CD4-positive, alpha-beta T cell treated with Interleukin-6 for 4 hours (primary cell): ENCODE measurements at regions not wholly inside any gene's neighbourhood (a gene's known extent, or its start where the extent isn't known, plus 50 kb on each side); places are given as distances from the start of the nearest gene placed in this dataset.
"Not testable (repeated sequence)": the region's sequence is repeated elsewhere in the genome, so short reads cannot be mapped to it uniquely, and the experiment has no call there.

Experiments used
- DNase-seq: peaks from one replicate; pipeline ENCODE4 v3.0.0-alpha.2; 2020; ENCODE audit warnings: mixed read lengths

DNA sequence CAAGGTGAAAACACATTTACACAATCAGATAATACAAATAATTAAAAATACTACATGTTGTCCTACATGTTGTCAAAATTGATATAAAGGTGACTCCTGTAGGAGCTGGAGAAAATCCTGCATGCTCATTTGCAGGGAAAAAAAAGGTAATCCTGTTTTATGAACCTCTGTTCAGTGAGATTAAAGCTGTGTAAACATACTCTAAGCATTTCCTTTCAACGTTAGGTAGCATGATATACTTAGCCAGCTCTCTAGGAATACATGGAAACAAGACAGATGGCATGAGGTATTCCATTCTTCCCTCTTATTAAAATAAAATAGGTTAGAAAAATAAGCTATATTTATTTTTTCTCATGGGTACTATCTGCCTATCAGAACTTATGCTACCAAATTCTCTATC lies 635.7 kb upstream of the FLRT2 start:
- no peak for DNase-seq

DNA sequence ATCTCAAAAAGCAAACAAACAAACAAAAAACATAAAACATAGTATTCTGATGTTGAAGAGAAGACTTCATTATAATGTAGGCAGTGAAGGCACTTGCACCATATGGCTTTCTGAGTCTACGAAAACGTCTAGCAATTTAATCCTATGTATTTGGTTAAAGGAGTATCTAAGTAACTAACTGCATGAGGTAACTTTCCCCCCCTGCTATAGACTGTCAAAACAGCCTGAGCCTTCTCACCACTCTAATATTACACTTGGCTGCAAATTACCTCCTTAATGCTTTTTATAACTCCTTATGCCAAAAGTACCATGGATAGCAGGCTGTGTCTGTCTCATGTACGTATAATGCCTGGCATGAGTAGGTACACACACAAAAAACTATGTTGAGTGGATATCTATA lies 607.6 kb upstream of the FLRT2 start:
- no peak for DNase-seq

DNA sequence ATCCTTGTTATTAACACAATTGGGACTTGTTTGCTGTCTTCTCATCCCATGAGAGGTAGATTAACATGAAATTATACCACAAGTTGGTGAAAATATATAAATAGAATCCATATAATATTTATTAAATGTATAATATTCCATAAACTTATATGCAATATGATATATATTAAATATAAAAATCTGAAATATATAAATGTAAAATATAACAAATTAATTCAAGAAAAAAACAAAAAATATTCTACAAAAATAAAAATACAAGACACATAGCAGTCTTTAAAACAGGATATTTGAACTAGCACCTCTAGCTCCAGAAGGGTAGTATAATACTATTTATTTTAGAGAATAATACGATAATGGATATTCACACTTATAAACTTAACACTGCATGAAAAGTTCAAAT lies 603.3 kb upstream of the FLRT2 start:
- no peak for DNase-seq

DNA sequence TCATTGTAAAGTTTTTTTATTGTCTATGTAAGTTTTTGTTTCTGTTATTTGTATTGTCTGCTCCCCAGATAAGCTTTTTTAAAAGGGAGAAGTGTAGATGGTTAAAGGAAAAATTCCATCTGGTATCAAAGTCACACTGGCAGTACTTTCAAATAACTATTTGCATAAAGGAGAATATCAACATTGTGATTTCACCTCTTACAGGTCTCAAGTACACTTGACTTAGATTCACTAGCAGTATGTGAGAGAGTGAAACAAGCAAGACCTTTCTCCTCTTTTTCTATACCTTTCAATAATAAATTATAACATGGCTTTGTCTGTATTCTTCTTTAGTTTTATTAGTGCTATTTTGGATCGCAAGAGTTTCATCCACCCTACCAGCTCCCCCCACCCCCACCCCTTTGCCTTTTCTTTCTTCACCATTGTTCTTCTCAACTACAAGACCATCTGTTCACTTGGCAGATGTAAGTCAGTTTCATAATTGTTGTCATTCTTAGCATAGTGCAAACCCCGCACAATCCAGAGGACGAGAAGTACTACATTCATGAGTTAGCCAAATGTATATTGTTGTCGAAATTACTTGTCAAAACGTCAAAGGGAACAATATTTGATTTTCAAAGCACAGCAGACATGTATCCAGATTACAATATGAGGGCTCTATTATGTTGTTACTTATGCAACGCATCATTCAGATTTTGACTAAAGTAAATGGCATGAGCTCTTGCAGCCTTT lies 602.7 kb upstream of the FLRT2 start:
- no peak for DNase-seq

DNA sequence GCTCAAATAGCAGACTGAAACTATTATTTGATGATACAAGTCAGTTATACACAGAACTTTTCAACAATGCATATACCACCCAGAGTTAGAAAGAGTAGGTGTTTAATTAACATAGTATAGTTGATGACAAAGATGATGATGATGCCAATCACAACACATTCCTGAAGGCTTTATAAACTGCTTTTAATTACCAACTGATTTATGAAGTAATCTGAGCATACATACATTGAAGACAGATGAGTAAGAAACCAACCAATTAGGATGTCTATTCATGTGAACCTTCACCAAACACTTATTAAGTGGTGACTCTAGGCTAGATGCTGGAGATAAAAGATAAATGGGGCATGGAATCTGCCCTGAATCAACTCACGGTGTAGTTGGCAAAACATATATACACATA lies 600.9 kb upstream of the FLRT2 start:
- no peak for DNase-seq

DNA sequence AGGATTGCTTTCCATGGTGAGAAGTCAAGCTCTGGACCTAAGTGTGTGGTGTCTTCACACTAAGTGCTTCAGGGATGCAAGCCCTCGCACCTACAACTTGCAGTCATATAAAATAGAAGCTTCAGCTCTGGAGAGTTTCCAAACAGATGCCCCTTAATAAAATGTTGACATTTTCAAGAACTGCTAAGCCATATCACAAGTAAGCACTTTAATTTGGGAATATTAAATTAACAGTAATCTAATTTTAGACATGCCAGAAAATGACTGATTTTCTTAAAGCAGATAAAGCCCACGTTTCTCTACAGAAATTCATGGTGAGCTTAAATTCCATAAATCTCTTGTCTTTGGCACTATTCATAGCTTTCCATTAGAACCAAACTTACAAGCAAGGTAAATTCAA lies 600.1 kb upstream of the FLRT2 start:
- no peak for DNase-seq

DNA sequence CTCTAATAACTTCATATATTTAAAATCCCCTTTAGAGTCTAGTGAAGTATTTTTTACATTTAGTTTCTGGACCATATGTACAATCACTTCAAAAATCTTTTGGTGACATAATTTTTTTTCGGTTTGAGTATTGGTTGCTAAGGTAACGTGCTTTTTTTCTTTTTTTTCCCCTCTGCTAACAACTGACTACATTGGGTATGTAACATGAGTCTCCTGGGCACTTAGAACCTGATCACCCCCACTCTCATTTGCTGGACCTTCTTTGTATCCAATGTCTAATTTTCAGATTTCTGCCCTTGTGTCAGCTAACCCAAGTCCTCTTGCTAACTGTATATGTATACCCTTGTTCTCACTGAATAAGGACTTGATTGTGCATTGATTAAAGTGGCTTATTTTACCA lies 592.9 kb upstream of the FLRT2 start:
- DNase-seq: no peak

DNA sequence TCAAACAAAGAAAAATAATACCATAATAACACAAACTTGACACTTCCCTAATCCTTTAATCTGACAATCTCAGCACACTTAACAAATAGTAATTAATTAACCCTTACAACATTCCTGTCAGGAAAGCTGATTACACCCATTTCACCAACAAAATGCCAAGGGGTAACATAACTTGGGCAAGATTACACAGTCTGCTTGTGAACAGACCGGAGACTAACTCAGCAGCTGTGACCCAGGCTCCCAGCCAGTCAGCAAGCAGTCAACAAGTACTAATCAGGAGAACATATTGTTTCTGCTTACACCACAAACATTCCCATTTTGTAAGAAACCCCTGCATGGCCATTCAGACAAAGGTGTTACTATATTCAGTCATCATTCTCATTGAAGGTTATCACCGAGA lies 592.5 kb upstream of the FLRT2 start:
- no peak for DNase-seq

DNA sequence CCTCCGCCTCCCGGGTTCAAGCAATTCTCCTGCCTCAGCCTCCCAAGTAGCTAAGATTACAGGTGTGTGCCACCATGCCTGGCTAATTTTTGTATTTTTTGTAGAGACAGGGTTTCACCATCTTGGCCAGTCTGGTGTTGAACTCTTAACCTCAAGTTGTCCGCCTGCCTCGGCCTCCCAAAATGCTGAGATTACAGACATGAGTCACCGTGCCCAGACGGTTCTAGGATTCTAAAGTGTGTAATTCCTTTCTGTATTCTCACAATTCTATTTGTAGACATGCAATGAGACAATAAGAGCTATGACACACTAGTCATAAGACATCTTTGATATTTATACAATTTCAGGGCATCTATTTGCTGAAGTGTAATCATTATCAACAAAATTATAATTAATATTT lies 585.0 kb upstream of the FLRT2 start:
- DNase-seq: not testable (repeated sequence)

DNA sequence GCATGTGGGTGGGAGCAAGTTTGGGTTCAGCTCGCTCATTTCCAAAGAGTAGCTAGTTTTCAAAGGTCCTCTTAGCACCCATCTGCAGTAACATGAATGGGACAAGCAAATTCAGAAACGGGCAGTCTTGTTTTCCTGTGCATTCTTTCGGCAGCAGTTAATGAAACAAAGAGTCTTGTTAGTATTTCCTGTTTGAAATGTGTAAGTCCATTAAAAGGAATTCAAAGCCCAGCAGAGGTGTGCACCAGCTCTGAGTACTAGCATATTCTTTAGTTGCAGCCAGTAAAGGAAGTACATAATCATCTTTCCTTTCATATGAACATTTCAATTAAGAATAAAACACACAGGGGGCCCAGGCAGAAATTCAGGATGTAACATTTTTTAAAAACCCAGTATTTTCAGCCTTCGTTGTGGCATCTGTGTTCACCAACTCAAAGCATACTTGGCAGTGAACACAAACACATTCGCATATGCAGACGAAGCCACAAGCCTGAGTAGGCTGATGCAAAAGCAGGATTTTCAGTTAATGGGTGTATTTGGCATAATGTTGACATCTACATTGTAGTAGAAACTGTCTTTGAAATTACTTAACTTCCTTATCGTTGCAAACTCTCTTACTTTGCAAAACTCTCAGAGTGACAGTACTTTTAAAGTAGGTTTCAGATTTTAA lies 570.0 kb upstream of the FLRT2 start:
- DNase-seq: no peak

DNA sequence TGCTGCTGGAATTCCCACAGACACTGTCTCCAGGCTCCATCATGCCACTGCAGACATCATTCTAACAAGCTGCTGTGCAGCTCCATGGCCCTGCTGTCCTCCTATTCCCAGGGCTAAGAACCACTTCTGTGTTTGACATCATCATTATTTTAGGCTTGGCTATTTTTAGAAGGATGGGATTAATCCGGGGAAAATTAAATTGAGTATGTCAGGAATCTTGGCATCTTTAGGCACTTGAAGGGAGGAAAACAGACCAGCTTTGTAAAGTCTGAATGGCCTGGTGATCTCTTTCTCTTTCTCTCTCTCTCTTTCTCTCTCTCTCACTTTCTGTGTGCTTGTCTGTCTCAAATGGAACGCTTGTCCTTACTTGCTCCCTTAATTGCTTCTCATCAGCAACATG lies 568.3 kb upstream of the FLRT2 start:
- no peak for DNase-seq

DNA sequence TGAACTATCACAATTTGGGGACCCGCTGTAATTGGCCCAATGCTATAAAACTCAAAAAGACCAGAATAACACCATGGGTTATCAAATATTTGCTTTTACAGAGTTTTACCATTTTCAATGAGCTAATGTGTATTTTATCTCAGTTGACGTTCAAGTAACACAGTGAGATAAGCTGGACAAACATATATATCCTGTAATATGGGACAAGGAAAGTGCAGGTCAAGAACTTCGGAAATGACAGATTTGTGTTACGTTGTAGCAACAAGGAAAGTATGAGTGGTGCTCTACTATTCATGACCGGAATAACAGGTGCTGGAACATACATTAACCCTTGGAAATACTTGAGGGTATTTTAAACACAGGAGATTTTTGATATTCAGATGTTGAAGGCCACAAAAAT lies 566.4 kb upstream of the FLRT2 start:
- DNase-seq: no peak

DNA sequence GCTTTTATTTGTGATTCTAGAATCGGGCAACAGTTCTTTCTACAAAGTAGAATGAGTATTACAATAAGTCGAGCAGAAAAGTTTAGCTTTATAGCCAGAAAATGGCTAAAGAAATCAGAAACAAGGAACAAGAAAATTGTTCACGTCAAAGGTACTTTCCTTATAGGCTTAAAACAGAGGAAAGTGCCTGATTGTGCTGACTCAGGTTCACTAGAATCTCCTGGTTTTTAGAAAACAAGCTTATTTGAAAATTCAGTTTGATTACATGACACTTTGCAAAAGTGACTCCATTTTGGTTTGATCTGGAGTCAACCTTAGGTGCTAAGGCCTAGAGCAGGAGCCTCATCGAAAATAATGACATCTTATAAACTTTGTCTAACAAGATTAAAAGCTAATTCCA lies 564.7 kb upstream of the FLRT2 start:
- DNase-seq: no peak

DNA sequence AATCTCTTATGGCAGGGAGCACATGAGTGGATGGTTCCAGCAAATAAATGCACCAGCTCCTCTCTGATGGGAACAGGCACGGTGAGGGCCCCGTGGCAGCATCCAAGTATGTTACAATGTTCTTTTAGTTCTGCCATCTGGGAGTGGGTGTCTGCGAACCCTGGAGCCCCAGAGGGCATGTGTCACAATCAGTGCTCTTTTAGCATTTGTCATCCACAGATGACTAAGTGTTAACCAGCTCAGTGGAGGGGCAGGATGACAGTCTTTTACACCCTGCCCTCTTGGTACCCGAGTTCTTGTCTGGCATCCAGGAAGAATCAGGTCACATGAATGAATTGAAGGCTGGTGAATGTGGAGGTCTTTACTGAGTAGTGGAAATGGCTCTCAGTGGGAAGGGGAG lies 560.4 kb upstream of the FLRT2 start:
- no peak for DNase-seq

DNA sequence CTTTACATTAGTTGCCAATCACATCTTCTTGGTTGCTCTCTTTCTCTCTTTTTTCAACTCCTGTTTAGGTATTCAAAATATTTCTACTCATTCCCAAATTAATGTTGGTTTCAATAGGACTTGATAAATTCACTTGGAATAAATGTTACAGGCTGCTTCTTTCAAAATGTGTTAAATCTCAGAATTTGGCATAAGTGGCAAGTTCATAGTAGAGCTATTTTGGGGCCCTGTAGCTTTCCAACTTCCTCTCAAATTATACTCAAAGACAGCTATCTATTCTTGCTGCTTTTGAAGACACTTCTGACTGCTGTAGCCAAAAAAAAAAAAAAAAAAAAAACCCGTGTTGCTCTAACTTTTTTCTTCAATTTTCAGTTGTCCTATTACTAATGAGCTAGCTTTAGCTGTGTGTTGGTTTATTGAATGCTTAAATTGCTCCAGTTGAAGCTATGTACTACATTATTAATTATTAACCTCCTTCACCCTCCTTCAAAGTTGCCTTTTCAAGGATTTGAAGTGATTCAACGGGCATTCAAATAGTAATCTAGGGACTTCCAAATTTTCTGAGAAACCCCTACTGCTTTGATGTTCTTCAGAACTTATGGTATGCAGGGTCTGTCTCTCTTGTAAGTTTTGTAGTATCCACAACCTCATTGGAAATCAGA lies 554.6 kb upstream of the FLRT2 start:
- DNase-seq: no peak

DNA sequence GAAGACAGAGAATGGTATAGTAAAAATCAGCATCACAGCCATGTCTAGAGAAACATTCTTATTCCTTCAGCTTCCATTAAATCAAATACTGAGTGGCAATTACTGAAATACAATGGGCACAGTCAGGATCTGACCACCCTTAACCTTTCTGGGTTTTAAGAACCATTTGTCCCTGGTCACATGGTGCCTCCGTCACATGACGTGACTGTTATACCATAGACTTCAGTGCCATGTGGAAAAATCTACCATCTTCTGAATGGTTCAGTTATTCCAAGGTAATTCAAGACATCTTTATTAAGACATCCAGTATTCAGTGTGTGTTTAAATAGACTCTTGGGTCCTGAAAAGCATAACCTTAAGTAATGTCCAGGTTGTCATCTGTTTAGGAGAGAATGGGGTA lies 553.1 kb upstream of the FLRT2 start:
- DNase-seq: no peak

DNA sequence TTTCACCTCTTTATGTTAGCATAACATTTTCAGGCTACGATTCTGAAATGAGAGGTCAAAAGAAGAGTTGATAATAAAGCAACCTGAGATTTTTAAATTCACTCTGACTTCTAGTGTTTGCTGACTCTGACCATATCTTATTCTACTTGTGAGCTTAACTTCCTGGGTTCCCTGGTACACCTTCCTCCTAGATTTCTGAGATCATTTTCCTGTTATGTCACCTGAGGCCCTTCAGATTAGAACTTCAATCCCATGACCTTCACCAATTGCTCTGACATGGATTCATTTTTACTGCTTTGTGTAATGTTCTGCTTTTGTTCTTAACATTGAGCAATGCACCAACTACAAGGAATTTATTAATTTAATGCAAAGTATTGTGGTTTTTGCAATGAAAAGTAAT lies 542.9 kb upstream of the FLRT2 start:
- DNase-seq: no peak

DNA sequence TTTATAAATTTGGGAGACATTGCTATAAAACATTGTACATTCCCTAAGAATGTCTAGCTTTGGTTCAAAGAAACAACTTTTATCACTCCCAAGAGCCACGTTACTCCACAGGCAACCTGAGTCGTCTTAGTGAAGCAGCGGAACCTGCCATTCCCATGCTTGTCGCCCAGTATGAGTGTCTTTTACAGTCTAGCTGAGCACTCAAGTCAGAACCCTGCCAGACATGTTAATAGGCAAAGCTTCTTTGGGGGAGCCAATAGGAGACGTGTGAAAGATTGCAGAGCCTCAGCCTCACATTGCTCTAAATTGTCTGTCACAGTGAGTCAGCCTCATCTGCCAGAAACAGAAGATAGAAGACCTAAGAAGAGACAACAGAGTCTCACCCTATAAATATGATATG lies 541.6 kb upstream of the FLRT2 start:
- DNase-seq: no peak

DNA sequence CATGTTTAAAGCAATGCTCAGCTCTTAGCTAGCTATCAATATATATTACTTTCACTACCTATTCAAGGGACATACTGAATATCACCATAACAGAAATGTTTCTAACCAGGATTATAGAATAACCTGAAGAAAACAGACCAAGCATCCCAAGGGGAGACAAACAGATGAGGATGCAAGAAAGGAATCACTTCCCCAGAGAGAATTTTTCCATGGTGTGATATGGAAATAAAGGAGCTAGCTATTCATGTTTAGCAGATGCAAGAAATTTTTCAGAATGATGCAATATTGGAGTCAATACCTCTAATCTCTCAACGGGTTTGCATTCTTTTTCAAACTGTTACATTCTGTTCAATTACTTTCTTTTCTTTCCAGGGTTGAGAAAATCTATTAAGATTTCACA lies 538.9 kb upstream of the FLRT2 start:
- no peak for DNase-seq

DNA sequence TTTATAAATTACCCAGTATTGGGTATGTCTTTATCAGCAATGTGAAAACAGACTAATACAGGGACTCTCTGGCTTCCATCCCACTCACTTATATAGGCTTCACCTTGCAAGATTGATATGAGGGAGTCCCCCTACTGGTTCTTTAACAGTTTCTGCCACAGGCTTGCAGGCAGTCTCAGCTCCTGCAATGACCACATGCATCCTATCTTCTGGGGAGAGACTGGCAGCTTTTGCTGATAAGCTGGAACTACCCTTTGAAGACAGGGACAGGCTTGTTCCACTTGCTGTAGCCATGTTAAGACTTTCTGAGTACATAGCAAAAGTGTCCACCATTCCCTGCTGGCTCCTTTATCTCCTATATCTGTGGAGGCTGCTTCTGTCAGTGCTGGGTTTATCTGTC lies 531.7 kb upstream of the FLRT2 start:
- DNase-seq: no peak

DNA sequence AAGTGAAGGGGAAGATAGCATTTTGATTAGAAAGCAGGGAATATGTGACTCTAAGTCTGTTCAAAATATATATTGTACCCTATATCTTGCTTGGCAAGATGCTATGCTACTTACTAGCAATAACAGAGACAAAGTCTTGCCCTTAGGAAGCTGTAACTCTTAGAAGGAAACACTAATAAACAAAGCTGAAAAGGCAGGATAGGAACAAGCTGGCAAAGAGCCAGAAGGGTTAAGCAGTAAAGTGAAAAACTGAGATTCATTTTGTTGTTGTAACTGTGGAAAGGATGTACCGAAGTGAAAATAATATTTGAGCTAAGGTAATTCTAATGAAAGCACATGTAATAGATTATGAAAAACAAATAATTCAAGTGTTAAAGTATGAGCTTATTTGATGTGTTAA lies 527.1 kb upstream of the FLRT2 start:
- no peak for DNase-seq

DNA sequence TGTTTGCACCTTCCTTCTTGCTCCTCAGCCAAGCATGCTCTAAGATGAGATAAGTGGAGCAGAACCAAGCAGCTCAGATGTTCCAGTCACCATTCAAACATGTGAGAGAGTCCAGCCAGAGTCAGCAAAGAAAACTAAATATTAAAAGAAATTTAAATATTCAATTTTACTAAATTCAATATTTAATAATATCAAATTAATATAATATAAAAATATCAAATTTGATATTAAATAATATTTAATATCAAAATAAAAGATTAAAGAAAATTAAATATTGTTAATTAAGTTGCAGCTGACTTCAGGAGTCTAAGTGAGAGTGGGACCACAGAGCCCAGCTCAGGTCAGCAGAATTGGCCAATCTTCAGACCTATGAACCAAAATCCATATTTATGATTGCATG lies 526.1 kb upstream of the FLRT2 start:
- DNase-seq: no peak

DNA sequence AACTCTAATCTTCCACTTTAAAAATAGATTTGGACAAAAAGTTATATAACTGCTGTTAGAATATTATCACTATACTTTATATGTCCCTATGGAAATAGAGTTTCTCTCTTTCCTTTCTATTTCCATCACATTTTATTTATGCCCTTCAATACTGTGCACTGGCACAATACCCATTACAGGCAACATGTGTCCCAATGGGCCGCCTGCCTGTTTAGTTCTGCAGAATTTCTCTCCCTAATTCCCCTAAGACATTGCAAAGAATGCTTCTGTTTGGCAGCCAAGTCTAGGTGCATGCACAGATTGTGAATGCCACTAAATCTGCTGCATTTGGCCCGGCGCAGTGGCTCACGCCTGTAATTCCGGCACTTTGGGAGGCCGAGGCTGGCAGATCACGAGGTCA lies 520.4 kb upstream of the FLRT2 start:
- no peak for DNase-seq

DNA sequence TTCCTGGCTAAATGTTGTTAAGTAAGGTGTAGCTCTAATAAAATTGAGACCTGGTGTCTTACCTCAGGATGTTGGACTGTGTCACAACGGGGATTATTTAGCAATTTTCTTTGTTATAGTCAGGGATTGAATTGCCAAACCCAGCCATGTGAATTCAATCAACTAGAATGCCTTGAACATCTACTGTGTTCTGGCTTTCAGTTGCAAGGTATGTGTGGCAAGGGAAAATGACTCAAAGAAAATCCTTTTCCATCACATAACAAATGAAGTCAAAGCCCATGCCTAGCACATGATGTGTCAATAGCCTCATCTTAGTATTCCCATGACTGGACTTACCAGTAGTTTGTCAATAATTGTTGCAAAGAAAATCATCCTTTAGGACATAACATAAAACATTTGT lies 519.8 kb upstream of the FLRT2 start:
- DNase-seq: no peak

DNA sequence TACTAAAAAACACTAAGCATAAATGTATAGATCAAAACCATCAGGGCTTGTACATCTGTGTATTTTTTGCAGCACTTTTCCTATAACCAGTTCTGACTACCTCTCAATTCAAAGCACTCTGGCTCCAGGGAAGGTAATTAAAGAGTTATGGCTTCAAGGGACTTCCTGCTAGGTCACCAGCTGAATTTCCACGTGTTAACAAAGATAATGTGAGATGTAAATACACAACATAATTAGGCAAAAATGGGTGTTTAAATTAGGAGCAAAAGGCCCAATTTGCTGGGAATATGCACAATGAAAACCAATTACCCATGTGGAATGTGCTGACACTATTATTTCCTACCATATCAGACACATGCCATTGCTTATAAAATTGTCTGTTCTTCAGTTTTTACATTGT lies 513.4 kb upstream of the FLRT2 start:
- no peak for DNase-seq
